SK-N-SH treated with all-trans-retinoic acid at 6 μM for 48 hours (cell line): ENCODE measurements at regions not wholly inside any gene's neighbourhood (a gene's known extent, or its start where the extent isn't known, plus 50 kb on each side); places are given as distances from the start of the nearest gene placed in this dataset.

Source experiments
- ARNTL ChIP-seq: fragments of 450-650 bp; formaldehyde crosslinking; IDR thresholded peaks from 2 replicates; pipeline ENCODE4 v1.5.0; 2020; ENCODE audit warnings: low read depth, mild to moderate bottlenecking, moderate library complexity, borderline replicate concordance
- BACH2 ChIP-seq: fragments of 250-450 bp; sonication (Bioruptor Pico); IDR thresholded peaks from 2 replicates; pipeline ENCODE4 v1.9.0; 2021; ENCODE audit warnings: mild to moderate bottlenecking, borderline replicate concordance
- CSRNP3 ChIP-seq: fragments of 250-450 bp; sonication (Bioruptor Pico); IDR thresholded peaks from 2 replicates; pipeline ENCODE4 v1.5.1; 2021; ENCODE audit warnings: mild to moderate bottlenecking, moderate library complexity
- GLIS3 ChIP-seq: fragments of 250-450 bp; sonication (Bioruptor Pico); IDR thresholded peaks from 2 replicates; pipeline ENCODE4 v1.5.0; 2020; ENCODE audit warnings: mild to moderate bottlenecking, moderate library complexity
- OSR1 ChIP-seq: fragments of 250-450 bp; sonication (Bioruptor Pico); IDR thresholded peaks from 2 replicates; pipeline ENCODE4 v1.8.0; 2022; ENCODE audit warnings: moderate library complexity, mild to moderate bottlenecking, inconsistent platforms
- PATZ1 ChIP-seq: fragments of 250-450 bp; sonication (Bioruptor Pico); IDR thresholded peaks from 2 replicates; pipeline ENCODE4 v1.8.0; 2020; ENCODE audit warnings: mild to moderate bottlenecking, moderate library complexity, borderline replicate concordance
- SNAI2 ChIP-seq: fragments of 250-450 bp; sonication (Bioruptor Pico); IDR thresholded peaks from 2 replicates; pipeline ENCODE4 v1.5.0; 2020; ENCODE audit warnings: mild to moderate bottlenecking, moderate library complexity
- TOX ChIP-seq: fragments of 250-450 bp; sonication (Bioruptor Pico); IDR thresholded peaks from 2 replicates; pipeline ENCODE4 v1.8.0; 2021; ENCODE audit warnings: mild to moderate bottlenecking, moderate library complexity, borderline replicate concordance
- ZC3H10 ChIP-seq: fragments of 250-450 bp; sonication (Bioruptor Pico); IDR thresholded peaks from 2 replicates; pipeline ENCODE4 v1.5.1; 2021; ENCODE audit warnings: mild to moderate bottlenecking, moderate library complexity
- ZNF8 ChIP-seq: fragments of 450-650 bp; formaldehyde crosslinking; IDR thresholded peaks from 2 replicates; pipeline ENCODE4 v1.5.0; 2020; ENCODE audit warnings: mild to moderate bottlenecking, moderate library complexity
- TF ChIP-seq, protein P1 (sequence below): fragments of 250-450 bp; sonication (Bioruptor Pico); IDR thresholded peaks from 2 replicates; pipeline ENCODE4 v1.5.1; 2020; ENCODE audit warnings: low read depth, mild to moderate bottlenecking, moderate library complexity
- TF ChIP-seq, protein P2 (sequence below): fragments of 250-450 bp; sonication (Bioruptor Pico); IDR thresholded peaks from 2 replicates; pipeline ENCODE4 v1.8.0; 2021; ENCODE audit warnings: low read depth, mild to moderate bottlenecking, moderate library complexity, borderline replicate concordance

DNA sequence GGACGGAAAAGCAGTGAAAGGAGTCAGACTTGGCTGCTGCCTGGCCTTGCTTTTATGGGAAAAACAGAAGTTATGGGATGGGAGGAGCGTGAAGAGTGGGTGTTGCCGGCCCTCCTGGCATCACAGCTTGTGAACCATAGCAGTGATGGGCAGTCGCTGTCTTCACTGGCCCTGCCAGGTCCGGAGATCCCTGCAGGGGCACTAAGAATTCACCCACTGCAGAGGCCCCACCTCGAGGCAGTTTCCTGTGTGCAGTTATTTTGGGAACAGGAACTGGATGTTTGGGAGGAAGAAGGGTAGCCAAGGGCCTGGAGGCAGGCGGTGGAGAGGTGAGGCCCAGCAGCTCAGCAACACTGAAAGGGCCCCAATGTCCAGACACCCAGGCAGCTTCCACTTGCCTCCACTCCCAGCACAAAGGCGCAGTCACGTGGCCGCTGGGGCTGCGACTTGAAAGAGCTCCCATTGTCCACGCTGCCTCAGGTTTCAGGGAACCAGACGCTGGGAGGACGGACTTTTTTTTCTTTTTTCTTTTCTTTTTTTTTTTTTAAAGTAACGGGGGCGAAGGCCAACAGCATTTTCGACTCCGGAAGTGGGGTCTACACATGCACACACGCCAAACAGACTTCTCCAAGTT lies 255.6 kb downstream of the ZNF621 start:
- TF ChIP-seq CSRNP3 (CRISPR knock-in tag) (no peak), OSR1 (CRISPR knock-in tag) (no peak), PATZ1 (CRISPR knock-in tag) (no peak), SNAI2 (no peak), ZNF8 (CRISPR knock-in tag) (no peak), BACH2 (no peak), TOX (CRISPR knock-in tag) (no peak), ZC3H10 (no peak), GLIS3 (CRISPR knock-in tag) (no peak), ARNTL (no peak)
- TF ChIP-seq, protein P1, sequence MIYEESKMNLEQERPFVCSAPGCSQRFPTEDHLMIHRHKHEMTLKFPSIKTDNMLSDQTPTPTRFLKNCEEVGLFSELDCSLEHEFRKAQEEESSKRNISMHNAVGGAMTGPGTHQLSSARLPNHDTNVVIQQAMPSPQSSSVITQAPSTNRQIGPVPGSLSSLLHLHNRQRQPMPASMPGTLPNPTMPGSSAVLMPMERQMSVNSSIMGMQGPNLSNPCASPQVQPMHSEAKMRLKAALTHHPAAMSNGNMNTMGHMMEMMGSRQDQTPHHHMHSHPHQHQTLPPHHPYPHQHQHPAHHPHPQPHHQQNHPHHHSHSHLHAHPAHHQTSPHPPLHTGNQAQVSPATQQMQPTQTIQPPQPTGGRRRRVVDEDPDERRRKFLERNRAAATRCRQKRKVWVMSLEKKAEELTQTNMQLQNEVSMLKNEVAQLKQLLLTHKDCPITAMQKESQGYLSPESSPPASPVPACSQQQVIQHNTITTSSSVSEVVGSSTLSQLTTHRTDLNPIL (CRISPR knock-in tag) = no peak
- TF ChIP-seq, protein P2, sequence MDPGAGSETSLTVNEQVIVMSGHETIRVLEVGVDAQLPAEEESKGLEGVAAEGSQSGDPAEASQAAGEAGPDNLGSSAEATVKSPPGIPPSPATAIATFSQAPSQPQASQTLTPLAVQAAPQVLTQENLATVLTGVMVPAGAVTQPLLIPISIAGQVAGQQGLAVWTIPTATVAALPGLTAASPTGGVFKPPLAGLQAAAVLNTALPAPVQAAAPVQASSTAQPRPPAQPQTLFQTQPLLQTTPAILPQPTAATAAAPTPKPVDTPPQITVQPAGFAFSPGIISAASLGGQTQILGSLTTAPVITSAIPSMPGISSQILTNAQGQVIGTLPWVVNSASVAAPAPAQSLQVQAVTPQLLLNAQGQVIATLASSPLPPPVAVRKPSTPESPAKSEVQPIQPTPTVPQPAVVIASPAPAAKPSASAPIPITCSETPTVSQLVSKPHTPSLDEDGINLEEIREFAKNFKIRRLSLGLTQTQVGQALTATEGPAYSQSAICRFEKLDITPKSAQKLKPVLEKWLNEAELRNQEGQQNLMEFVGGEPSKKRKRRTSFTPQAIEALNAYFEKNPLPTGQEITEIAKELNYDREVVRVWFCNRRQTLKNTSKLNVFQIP (CRISPR knock-in tag) = no peak
